KOPT-K1 (cell line): ENCODE measurements at regions not wholly inside any gene's neighbourhood (a gene's known extent, or its start where the extent isn't known, plus 50 kb on each side); places are given as distances from the start of the nearest gene placed in this dataset.

Experiments
- H3K27ac ChIP-seq: fragments of 200-600 bp; sonication (generic); 2 replicates; pipeline ENCODE4 v1.5.1; 2016; ENCODE audit warnings: antibody characterized with exemption, mild to moderate bottlenecking, low read depth, low read length; ENCODE audit not compliant: poor library complexity, severe bottlenecking
- H3K36me3 ChIP-seq: fragments of 200-600 bp; sonication (generic); 2 replicates; pipeline ENCODE4 v1.5.1; 2017; ENCODE audit warnings: antibody characterized with exemption, mild to moderate bottlenecking, low read length, moderate library complexity; ENCODE audit not compliant: insufficient read depth
- H3K9me3 ChIP-seq: fragments of 200-600 bp; sonication (generic); 2 replicates; pipeline ENCODE4 v1.5.1; 2017; ENCODE audit warnings: antibody characterized with exemption, low read length, mild to moderate bottlenecking; ENCODE audit not compliant: insufficient read depth, poor library complexity, severe bottlenecking

DNA sequence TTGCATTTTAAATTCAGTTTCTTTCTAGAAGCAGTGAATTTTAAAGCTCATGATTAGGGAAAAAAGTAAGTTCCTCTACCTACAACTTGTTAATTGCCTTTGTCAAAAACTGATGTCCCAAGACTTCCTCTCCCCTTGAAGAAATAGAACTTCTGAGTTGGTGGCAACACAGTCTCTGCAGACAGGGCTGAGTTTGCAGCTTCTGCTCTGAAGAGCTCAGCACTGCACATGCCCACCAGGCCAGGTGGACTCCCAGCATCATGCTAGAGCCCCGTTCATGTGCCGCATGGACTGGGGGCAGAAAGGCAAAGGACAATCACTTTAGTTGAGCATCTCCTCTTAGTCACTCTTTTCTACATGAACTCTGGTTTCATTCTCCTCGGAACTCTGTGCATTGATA is 620.1 kb downstream of the VRK1 start:
- Histone ChIP-seq H3K27ac (no peak overlapping the region), H3K36me3 (no peaks in the 10 kb centered on the region), H3K9me3 (no peaks in the 10 kb centered on the region)

DNA sequence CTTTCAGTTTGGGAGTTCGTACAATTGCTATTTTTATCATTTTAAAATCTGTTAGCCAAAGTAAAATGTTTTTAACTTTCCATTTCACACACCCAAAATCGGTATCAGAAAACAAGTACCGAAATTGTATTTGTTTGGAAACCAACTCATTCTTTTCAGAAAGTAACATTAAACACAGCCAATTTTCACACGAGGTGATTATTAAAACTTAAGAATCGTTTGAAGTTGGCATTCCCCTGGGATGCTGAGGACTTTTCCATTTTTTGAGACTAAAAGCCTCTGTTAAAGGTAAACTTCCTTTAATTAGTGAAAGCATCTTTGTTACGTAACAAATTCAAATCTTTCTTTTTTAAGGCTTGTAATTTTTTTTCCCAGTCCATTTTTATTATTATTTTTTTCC is 623.0 kb downstream of the VRK1 start:
- Histone ChIP-seq H3K36me3 (no peaks in the 10 kb centered on the region), H3K9me3 (no peaks in the 10 kb centered on the region), H3K27ac (no peak overlapping the region)

DNA sequence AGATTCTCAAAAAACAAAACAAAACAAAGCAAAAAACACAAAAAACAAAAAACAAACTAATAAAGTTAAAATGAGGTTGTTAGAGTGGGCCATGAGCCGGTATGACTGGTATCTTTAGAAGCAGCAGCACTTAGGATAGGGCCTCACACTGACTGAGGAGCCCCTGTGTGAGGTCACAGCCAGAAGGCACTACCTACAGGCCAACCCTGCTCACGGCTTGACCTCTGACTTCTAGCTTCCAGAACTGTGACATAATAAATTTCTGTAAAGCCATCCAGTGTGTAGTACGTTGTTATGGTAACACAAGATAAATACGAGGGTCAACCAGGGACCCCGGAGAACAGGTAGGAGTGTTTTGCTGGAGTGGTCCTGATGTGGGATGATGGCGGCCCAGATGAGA is 629.6 kb downstream of the VRK1 start:
- Histone ChIP-seq H3K27ac (no peak overlapping the region), H3K36me3 (no peaks in the 10 kb centered on the region), H3K9me3 (peaks cover 4% of the 10 kb centered on the region)

DNA sequence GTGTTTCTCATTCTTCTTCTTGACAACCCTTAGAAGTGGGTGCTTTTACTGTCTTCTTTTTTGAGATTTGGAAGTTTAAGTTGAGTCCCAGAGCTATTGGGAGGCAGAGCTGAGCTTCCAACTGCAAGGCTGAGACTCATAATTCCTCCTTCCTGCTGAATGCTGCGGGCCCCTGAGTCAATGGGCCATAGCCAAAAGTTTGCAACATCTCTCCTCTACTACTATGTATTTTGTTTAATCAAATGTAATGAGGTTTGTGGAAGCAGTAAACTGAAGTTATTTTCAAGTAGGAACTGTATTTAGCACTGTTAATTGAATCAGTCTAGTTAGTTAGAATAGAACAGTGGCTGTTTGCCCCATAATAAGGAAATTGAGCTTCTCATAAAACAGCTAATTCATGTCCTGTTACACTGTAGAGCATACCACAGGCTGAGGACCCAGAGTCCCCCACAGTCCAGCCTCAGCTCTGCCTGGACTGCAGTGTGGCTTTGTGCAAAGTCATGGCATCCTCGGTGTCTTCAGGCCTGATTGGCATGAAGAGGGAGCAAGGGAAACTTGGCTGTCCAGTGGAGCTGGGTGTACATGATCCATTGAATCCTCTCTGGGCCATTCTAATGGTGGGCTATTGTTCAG is 631.7 kb downstream of the VRK1 start:
- no peak overlapping the region for H3K27ac ChIP-seq
- H3K9me3 ChIP-seq, result peaks cover 4% of the 10 kb centered on the region
- H3K36me3 ChIP-seq, result no peaks in the 10 kb centered on the region

DNA sequence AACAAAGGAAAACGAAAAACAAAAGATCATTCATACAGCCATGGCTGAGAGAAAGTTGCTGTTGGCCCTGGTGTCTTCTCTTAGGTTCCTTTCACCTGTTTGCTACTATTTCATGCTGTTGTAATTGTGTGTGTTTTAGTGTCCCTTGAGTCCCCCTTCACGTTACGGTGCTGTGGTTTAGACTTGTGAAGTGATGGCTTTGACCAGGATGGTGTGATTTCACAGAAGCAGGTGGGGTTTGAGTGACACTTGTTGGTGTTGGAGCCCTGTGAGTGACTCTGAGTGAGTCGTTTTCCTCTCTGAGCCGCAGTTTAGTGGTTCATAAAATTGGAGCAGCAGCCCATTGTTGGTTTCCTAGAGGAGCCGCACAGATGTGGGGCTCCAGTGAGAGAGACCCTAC is 635.4 kb downstream of the VRK1 start:
- peaks cover 4% of the 10 kb centered on the region for H3K9me3 ChIP-seq
- no peak overlapping the region for H3K27ac ChIP-seq
- H3K36me3 ChIP-seq, result no peaks in the 10 kb centered on the region

DNA sequence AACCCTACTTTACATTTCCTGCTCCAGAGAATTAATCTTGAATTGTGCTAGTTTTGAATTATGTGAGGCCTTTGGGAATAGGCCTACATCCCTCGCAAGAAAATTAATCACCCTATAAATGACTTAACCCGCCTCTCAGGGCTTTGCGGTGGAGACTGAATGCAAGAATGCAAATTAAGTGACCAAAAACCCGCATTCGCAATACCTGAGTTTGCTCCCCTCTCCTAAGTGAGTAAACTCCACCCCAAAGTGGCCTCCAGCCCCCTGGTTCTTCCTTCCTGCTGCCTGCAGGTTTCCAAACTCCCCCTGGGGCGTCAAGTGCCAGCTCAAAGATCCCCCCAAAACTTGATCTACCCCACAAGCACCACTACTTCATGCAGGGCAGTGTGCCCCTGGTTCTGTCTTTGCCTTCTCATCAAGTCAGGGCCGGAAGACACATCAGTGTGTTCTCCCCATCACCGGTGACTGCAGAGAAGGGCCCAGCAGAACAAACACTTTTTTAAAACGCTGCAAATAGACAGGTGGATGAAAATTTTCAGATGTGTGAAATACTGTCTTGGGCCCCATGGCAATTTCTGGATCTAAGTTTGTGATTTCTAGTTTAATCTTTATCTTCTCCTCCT is 644.7 kb downstream of the VRK1 start:
- no peak overlapping the region for H3K27ac ChIP-seq
- H3K9me3 ChIP-seq, result no peaks in the 10 kb centered on the region
- H3K36me3 ChIP-seq, result no peaks in the 10 kb centered on the region

DNA sequence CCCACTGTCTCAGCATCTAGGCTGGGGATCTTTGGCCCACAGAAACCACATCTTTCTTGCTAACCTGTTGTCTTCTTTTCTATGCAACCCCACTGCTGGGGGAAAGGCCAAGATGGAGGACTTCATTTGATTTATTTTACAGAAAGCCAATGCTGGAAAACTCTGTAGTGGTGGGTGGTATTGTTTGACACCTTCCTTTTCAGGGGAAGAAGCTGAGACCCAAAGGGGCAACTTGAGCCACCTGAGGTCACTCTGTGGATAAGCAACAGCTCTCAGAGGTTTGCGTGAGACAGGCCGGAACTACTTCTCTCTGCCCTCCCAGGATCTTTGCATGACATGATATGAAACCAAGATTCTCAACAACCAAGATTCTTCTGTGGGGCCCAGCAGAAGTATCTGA is 645.2 kb downstream of the VRK1 start:
- Histone ChIP-seq H3K36me3 (no peaks in the 10 kb centered on the region), H3K27ac (no peak overlapping the region), H3K9me3 (no peaks in the 10 kb centered on the region)

DNA sequence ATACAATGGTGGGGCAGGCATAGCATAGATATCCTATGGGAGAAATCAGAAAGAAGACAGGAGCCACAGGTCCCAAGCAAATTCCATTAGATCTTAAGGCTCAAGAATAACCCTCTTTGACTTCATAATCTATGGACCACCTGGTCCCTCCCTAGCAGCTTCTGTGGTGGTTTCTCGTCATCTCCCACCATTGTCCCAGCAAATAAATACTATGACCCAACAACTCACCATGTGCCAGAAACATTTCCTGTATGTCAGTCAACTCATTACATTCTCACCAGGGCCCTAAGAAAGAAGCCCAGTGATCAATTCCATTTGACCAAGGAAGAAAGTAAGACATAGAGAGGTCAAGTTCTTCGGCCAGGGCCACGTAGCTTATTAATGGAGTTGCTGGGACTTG is 646.2 kb downstream of the VRK1 start:
- H3K36me3 ChIP-seq, result no peaks in the 10 kb centered on the region
- no peak overlapping the region for H3K27ac ChIP-seq
- H3K9me3 ChIP-seq, result no peaks in the 10 kb centered on the region

DNA sequence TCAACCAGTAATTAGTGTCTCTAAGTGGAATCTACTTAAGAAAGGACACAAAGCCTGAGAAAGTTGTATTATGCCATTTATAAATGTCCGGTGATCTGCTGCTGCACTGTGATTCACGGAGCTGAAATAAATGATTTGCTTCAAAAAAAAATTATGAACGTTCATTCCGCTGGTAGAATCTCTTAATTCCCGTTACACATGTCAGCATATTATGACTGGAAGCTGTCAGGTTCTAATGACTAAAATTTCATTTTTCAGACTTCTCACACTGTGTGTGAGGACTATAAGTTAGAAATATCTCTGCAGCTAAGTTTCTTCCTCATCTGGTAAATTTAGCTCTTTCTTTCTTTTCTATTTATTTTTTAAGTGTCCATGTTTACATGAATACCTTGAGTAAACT is 647.1 kb downstream of the VRK1 start:
- Histone ChIP-seq H3K36me3 (no peaks in the 10 kb centered on the region), H3K9me3 (no peaks in the 10 kb centered on the region), H3K27ac (no peak overlapping the region)

DNA sequence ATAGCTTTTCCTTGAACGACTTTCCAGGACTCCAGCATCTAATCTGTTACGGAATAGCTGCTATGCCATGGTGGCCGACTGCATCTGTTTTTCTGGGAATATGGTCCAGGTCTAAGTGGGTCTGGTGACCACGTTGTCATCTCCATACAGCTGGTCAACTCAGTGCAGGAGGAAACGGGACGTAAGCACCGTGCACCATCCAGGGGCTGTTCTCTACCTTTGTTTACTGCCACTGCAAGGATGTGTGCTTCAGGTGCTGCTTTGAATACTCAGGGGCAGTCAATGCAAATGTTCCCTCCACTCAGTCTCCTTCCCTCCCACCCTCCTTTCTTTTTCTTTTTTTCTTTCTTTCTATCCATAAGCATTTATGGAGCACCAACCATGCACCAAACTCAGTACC is 648.2 kb downstream of the VRK1 start:
- Histone ChIP-seq H3K9me3 (no peaks in the 10 kb centered on the region), H3K36me3 (no peaks in the 10 kb centered on the region), H3K27ac (no peak overlapping the region)

DNA sequence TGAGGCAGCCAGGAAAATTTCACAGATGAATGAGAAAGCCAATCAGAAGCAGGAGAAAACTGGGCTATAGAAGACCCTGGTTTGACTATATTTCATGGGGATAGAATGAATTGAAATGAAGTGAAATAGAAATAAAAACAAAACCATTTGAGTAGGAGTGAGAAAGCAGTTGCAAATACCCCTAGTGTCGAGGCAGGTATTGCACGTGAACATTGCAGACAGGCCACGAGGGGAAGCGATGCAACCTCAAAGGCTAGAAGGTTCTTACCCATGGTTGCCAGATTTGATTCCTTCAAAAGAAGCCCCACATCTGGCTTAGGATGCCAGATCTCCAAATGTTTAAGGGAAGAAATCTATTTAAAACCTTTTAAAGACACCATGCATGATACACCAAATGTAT is 648.9 kb downstream of the VRK1 start:
- no peak overlapping the region for H3K27ac ChIP-seq
- H3K36me3 ChIP-seq, result no peaks in the 10 kb centered on the region
- no peaks in the 10 kb centered on the region for H3K9me3 ChIP-seq

DNA sequence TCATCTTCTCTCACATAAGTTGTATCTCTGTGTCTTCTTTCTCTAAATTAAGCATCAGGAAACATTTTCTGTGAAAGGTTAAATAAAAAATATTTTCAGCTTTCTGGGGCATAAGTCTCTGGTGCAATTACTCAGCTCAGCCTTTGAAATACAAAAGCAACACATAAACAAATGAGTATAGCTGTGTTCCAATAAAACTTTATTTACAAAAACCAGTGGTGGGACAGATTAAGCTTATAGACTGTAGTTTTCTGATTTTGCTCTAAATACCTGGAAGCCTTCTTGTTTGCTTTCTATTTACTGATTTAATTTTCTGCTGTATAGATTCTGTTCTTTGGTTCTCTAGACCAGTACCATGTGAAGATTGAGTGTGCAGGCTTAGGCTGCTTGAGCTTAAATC is 655.1 kb downstream of the VRK1 start:
- Histone ChIP-seq H3K36me3 (no peaks in the 10 kb centered on the region), H3K9me3 (no peaks in the 10 kb centered on the region), H3K27ac (no peak overlapping the region)

DNA sequence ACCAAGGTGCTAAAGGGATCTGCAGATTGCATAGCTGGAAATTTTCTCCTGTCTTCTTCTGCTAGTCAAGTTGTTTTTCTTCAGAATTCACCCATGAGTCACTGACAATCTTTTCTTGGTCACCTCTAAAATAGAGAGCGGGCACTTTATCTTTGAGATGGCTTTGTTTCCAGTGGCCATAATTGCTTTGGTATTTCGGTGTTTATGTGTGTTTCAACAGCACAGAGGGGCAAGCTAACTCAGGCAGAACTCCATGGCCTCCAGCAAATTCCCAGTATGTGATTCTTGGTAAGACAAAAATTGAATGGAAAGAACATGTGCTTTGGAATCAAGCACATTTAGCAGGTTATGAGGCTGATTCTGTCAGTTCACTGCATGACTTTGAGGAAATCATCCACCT is 656.8 kb downstream of the VRK1 start:
- no peak overlapping the region for H3K27ac ChIP-seq
- no peaks in the 10 kb centered on the region for H3K36me3 ChIP-seq
- no peaks in the 10 kb centered on the region for H3K9me3 ChIP-seq

DNA sequence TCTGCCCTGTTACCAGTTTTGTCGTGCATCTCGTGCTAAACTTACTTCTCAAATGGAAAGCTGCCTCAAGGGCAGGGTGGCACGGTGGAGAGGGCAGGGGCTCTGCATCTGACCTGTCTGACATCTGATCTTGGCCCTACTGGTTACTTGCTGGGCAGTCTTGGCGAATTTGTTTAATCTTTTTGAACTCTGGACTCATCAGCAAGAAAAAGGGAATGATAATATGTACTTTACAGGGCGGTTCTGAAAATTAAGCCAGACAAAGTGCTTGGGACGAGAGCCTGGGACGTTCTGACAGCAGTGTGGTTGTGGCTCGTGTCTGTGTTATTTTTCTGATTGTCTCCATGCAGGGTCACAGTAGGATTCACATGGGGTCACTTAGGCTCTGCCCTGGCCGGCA is 659.3 kb downstream of the VRK1 start:
- Histone ChIP-seq H3K36me3 (no peaks in the 10 kb centered on the region), H3K27ac (no peak overlapping the region), H3K9me3 (no peaks in the 10 kb centered on the region)

DNA sequence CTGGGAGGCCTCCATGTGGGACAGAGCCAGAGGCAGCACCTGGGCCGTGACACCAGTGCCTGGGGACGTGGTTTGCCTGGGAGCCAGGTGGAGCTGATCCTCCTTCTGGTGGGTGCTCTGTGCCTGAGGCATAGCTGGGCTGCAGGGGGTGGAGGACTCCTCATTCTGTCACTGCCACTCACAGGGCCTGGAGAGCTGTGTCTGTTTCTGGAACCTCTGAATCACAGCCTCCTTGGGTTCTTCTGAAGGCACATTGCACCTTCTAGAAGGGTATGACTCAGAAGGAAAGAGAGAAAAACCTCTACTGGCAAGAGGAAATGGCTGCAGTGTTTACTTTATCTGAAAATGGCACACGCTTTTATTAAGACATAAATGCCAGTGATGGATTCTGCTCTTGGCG is 659.8 kb downstream of the VRK1 start:
- Histone ChIP-seq H3K27ac (no peak overlapping the region), H3K36me3 (no peaks in the 10 kb centered on the region), H3K9me3 (peaks cover 5% of the 10 kb centered on the region)

DNA sequence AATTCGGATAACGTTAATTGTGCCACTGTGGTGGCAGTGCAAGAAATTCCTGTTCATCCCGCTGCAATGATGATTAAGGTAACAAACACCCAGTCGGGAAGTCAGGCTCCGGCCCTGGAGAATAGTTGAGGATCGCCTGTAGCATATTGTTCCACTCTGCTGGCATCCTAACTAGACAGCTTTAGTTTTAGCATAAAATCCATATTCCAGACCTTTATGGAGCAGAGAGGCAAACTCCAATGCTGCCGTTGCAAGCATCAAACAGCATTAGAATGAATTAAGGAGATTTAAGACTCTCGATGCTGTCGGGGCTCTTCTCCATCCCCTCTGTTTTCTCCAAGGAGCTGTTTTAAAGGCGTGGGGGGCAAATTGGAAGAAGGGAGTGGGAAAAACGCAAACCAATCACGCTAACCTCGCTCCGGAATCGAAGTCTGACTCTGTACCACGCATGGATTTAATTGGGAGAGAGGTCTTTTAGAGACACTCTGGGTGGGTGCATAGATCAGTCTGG is 660.4 kb downstream of the VRK1 start:
- no peaks in the 10 kb centered on the region for H3K36me3 ChIP-seq
- H3K9me3 ChIP-seq, result peaks cover 11% of the 10 kb centered on the region
- no peak overlapping the region for H3K27ac ChIP-seq
